ENCODE measurements at regions not wholly inside any gene's neighbourhood (a gene's known extent, or its start where the extent isn't known, plus 50 kb on each side); places are given as distances from the start of the nearest gene placed in this dataset.

- TF ChIP-seq CTCF (IDR thresholded peaks at IDR 0.05) = no peak
- no peak for TF ChIP-seq POLR2A (IDR thresholded peaks at IDR 0.05)
Observed at GRCh38 chr13:33925563-33925962, 107.6 kb downstream of the RFC3 start.
